ENCODE measurements at regions not wholly inside any gene's neighbourhood (a gene's known extent, or its start where the extent isn't known, plus 50 kb on each side); places are given as distances from the start of the nearest gene placed in this dataset.

DNA sequence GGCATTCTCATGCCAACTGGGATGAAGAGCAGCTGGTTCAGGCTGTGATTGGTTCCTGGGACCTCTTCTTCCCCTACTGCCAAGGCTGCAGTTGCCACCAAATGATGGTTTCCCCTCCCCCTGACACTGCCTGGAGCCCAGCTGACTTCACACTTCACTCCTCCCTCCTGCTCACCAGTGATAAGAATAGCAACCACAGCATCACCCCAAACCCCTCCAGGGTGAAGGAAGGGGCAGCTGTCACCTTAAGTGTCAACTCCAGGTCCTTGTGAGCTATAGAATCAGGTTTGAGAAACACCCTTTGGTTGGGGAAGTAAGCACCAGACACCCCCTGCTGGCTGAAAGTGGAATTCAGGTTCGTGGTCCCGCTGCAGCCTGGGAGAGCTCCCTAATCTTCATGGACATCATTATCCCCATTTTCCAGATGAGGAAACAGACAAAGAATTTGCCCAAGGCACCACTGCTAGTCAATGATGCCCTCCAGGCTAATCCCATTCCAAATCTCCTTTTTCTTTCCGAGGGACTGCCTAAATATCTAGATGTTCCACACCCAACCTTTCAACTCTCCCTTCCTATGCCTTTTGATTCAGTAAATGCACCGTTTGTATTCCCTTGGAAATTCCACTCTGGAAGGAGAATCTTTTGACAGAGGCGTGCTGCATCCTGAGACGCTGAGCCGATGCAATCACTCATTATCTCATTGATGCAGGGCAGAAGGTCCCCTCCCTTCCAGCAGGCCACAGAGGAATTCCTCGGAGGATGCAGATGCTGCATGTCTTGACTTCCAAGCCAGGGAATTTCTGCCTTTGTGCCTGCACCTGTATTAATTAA is 50.6 kb upstream of the UQCRFS1 start:
- DNase-seq (ENCODE audit: low read depth in 2 of 2) = peak; percentile 11 to 26

DNA sequence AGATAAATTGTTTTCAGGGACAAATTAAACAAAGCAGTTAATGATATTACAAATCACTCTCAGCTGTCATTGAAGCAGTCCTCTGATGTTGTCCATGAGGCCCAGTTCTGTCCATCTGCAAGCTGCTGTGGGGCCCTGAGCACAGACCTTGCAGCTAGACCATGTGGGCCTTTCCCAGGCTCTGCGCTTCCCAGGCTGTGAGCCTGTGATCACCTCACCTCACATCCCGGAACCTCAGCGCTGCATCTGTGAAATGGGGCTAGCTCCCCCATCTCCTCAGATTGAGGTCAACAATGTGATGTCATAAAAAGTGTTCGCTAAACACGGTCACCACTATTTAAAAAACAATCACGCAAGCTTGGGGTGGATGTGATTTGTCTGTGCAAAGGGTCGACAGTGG is 51.9 kb upstream of the UQCRFS1 start:
- no peak for DNase-seq (ENCODE audit: low read depth in 2 of 2)

DNA sequence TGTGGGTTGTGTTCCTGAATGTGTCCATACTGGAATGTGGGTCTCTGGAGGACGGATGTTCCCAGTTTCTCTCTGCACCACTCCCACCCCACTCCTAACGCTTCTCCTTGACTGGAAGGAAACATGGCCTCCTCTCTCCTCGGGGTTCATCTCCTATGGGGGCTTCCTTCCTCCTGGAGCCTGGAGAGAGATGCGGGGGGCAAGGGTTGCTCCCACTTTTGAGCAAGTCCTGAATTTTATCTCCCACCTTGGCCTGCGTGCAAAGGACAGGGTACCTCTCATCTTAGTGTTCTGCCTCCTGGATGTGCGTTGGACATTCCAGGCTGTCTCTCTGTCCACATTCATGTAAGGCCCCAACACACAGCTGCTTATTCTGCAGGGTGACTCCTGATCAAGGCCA is 52.5 kb upstream of the UQCRFS1 start:
- no peak for DNase-seq (ENCODE audit: low read depth in 2 of 2)

DNA sequence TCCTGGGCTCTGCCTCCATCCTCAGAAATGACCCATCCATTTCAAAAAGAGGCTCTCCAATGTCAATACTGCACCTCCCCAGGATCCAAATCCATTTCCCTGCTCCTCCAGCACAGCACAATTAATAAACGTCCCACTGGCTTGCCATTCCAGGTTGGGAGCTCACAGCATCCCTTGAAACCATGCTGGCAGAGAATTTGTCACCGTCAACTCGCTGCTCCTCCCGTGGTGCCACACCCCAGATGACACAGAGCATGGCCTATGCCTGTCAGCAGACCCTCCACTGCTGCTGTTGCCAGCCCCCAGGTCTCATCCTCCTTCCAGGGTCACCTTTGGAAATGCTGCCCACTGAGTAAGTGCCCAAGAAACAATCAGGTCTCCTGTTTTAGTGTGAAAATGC is 53.0 kb upstream of the UQCRFS1 start:
- no peak for DNase-seq (ENCODE audit: low read depth in 2 of 2)

DNA sequence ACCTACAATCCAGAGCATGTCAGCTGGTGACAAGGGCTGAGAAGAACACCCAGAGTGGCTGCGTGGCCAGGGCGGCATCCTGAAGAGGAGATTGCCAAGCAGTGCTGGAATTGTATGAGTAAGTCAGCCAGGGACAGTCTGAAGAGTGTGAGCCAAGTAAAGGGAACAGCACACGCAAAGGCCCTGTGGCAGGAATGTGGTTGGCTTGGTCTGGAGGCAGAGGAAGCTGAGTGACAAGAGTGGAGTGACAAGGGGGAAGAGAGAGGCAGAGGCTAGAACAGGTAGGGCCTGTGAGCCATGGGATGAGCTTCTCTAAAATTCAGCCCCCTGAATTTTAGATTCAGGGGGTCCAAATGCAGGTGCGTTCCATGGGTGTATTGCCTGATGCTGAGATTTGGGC is 53.7 kb upstream of the UQCRFS1 start:
- DNase-seq (ENCODE audit: low read depth in 2 of 2) = no peak

DNA sequence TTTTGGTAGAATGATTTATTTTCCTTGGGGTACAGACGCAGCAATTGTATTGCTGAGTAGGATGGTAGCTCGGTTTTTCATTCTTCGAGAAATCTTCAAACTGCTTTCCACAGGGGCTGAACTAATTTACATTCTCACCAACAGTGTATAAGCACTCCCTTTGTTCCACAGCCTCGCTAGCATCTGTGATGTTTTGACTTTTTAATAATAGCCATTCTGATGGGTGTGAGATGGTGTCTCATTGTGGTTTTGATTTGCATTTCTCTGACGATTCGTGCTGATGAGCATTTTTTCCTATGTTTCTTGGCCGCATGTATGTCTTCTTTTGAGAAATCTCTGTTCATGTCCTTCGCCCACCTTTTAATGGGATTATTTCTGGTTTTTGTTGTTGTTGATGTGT is 54.8 kb upstream of the UQCRFS1 start:
- DNase-seq (ENCODE audit: low read depth in 2 of 2) = no peak

DNA sequence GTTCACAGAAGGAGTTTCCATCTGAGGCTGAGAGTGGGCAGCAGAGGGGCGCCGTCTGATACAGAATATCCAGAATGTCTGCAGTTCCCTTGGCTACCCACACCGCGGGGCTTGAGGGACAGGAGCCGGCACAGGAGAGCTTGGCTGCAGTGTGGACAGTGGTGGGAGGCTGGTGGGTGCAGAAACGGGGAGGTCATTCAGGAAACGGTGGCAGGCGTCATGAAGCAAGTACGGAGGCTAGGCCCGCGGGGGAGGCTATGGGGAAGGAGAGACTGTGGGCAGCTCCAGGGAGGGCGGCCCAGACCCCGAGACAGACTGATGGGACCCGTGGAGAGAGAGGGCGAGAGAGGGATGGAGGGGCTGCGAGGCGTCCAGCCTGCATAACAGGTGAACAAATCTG is 55.2 kb upstream of the UQCRFS1 start:
- DNase-seq (ENCODE audit: low read depth in 2 of 2) = no peak

DNA sequence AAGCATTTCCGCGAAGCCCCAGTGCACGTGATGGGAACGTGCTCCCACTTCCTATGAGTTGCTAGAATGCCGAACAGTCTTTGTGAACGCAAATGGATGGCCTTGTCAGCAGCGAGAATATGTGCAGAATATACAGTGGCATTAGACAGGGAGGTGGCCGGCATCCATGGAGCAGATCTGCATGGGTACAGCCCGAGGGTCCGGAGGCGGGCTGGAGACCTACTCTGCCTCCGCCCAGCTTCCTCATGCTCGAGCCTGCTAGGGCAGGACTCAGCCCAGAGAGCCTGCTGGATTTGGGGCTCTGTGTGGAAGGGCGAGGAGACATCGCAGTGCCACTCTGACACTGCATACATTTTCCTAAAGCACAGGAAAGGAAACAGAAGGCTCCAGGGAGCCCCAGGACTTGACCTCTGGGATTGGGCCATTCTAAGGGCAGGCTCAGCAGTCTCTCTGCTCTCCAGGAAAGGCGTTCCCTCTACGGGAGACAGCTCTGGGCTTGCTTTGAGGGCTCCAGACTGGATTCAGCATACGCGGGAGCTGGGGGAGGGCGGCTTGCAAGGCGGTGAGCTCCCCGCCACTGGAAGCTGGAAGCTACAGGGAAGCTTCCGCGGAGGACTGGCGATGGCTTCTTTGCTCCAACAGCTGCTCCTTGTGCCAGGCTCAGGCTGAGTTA is 55.9 kb upstream of the UQCRFS1 start:
- no peak for DNase-seq (ENCODE audit: low read depth in 2 of 2)

DNA sequence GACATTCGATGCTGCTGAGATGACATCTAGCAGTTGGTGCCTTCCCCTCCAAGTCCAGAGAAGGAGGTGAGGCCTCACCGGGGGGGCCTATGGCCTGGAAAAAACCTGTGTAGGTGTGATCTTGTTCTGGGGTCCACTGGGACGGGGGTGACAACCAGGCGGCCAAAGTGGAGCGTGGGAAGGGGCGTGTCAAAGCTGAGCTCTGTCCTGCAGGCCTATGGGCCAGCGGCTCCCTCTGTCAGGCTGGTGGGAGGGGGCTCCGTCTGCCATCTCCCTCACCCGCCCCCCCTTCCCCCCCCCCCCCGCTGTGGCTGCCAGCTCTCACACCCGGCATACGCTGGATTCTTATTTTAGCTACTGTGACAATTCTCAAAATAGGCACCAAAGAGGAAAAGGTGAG is 56.7 kb upstream of the UQCRFS1 start:
- DNase-seq (ENCODE audit: low read depth in 2 of 2) = no peak

DNA sequence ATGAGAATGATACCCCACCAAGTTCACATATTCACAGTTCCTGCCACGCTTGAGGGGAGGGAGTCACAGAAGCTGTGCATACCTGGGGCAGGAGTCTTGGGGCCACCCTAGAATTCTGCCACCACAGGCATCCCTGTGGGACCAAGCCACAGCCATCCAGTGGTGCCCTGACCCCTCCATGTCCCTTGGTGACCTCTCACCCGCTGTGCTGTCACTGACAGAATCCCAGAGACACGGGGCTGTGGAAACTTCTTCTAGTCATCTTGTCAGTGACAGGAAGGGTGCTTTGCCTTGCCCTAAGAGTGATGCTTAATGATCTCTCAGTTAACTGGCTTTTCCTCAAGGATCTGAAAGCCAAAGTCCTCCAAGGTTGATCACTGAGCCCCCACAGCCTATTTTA is 58.4 kb upstream of the UQCRFS1 start:
- no peak for DNase-seq (ENCODE audit: low read depth in 2 of 2)

DNA sequence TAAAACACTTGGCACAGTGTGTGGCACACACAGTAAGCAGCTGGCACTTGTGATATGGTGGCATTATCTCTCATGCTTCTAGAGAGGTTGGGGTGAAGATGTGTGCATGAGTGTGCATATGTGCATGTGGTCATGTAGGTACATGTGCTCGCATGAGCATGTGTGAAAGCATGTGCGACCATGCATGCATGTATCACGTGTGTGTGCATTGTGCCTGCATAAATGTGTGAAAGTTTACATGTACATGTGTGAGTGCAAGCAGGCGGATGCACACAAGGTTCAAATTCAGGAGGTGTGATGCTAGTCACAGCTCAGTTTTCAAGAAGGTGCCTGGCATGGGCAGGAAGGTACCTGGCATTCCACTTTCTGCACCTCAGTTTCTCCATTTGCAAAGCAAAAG is 59.0 kb upstream of the UQCRFS1 start:
- no peak for DNase-seq (ENCODE audit: low read depth in 2 of 2)

DNA sequence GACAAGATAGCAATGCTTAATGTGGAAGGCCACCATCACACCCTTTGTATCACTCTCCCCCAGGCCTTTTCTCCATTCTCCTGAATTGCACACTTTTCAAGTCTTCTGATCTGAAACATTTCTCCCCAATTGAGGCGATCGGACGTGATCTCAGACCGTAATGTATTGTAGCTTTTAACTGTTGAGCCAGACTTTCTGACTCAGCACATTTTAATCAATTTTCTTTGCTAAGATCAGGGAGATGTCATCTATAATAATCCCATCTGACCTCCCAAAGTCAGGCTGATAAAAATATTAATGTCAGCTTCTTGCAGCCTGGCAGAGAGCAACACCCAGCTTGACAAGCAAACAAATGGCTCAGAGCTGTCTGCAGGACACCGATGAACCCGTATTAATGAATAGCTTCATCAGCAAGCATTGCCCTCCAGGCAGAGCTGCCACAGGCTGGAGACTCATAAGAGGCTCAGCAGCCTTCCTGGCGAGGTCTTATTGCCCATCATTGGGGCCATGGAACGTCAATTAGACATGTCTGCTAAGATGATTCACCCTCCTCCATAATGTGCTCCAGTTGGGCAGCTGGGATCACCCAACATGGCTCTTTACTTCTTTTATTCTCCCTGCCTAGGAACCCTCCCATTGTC is 60.2 kb upstream of the UQCRFS1 start:
- DNase-seq (ENCODE audit: low read depth in 2 of 2) = no peak

DNA sequence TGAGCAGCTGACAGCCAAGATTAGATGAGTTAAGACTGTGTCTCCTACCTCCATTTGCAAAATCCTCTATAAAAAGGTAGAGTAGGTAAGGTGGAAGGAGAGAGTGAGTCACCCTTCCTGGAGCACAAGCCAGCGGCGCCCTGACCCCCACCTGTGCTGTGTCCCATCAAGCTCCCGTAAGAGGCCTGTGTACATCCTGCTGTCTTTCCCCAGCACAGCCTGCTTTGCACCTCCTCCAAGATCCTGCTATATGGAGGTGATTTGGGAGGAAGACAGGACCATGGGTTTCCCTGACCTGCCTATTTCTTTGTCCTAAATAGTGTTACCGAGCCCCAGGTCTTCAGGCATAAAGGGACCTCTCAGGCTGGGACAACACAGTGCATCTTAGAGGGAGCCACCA is 62.3 kb upstream of the UQCRFS1 start:
- DNase-seq (ENCODE audit: low read depth in 2 of 2) = no peak

DNA sequence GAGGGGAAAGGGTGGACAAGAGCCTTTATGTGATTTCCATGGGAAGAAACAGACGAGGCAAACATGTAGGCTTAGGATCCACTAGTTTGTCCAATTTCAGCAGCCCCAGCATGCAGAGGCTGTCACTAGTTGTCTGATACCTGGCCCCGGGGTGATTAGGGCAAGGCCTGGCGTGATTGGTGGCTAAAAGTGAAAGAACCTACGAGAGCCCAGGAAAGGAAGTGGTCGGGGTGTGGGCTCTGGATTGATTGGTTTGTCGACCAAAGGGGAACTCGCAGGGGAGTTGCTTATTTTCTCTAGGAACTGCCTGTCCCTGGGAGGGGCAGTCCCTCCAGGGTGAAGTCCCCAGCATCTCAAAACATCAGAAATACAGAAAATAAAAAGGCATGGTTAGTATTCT is 64.2 kb upstream of the UQCRFS1 start:
- peak; percentile 23 to 30 for DNase-seq (ENCODE audit: low read depth in 2 of 2)

DNA sequence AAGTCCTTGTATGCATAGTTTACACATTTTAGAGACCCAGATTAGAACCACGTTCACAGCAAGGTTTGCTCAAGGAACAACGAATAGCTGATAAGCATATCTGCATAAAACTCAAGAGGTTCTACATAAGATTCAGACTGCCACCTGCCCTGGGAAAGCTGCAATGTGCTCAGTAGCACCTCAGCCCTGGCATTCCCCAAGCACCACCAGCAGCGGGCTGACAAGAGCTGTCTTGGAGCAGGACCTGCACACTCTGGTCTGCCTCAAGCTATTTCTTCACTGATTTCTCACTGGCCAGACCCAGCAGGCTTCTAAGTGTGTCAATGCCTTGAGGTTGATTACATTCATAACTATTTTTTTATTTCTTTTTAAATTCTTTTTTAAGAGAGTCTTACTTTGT is 65.8 kb upstream of the UQCRFS1 start:
- no peak for DNase-seq (ENCODE audit: low read depth in 2 of 2)

DNA sequence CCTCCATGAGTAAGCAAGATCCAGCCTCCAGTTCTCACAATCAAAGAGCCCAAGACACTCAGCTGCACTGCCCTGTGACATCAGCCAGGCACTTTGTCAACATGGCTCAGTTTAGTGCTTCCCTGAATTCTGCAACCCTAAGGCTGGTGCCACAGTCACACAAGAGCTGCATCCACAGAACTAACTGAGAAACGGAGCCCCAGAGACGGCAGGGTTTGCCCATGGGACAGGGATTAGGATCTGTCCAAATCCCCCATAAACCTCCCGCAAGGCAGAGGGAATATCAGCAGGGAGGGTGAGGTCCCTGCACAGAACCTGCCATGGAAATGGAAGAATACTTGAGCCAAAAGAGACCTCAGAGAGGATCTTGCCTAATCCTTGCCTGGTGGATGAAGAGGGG is 70.4 kb upstream of the UQCRFS1 start:
- no peak for DNase-seq (ENCODE audit: low read depth in 2 of 2)

DNA sequence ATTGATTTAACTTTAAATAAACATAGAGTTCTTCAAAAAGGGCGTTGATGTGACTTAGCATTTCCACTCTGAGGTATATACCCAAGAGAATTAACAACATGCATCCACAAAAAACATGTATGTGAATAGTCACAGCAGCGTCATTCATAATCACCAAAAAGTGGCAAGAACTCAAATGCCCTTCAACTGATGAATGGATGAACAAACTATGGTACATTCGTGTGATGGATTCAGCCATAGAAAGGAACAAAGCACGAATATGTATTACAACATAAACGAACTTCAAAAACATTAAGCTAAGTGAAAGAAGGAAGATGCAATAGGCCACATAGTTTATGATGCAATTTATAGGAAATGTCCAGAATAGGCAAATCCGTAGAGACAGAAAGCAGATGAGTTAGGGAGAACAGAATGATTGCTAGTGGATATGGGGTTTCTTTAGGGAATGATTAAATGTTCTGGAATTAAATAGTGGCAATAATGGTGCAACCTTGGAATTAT is 72.3 kb upstream of the UQCRFS1 start:
- no peak for DNase-seq (ENCODE audit: low read depth in 2 of 2)

DNA sequence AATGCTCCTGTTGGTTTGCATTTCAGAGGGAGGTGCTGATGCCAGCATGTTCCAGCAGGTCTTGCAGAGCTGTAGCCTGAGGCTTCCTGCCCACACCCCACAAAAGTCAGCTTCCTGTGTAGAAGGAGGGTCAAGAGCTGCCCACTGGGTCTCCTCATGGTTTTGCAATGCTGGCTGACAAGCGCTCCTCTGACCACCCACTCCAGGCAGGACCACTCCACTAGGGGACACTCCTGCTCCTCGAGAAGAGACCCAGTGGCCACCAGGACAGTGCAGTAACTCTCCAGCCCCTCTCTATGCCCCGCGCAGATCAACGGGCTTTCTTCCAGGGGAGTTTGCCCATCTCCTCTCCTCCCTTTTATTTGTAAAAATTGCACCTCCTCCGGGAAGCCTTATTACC is 72.9 kb upstream of the UQCRFS1 start:
- no peak for DNase-seq (ENCODE audit: low read depth in 2 of 2)

DNA sequence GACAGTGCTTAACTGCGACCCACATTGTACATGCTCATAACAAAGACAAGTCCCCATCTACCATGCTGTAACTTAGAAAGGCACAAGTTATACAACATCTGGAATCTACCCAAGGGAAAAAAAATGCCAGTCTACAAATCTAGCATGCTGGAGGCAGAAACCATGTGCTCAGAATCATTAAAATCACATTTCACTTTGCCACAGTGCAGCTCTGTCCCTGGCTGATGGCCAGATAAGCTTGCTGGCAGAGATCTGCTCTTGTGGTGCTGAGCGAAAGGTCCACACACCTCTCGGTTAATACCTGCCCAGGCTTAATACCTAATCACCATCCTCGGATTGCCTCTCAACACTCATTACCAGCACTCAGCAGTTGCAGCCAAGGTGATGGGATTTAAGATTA is 74.1 kb upstream of the UQCRFS1 start:
- DNase-seq (ENCODE audit: low read depth in 2 of 2) = no peak

DNA sequence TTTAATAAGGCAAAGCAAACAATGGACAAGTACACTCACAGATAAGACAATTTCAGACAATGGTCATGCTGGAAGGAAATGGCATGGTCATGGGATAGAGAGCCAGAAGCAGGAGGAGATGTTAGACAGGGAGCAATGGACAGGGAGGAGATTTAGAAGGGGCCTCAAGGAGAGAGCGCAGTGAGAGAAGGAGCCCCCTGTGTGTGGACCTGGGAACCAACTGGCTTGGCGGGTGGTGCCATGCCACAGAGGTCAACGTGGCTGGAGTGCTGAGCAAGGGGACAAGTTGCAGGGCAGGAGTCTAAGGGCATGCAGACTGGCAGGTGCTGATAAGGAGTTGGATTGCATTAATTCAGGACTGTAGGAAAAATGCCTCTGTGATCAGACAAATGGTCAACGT is 75.3 kb upstream of the UQCRFS1 start:
- DNase-seq (ENCODE audit: low read depth in 2 of 2) = no peak

DNA sequence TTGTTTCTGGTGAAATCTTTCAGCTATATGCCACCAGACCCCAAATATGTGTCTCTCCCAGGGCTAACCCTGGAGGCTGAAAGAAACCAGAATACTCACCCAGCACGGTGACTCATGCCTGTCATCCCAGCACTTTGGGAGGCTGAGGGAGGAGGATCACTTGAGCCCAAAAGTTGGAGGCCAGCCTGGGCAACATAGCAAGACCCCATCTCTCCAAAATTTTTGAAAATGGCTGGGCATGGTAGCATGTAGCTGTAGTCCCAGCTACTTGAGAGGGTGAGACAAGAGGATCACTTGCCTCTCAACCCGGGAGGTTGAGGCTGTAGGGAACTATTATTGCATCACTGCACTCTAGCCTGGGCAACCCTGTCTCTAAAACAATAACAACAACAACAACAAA is 76.1 kb upstream of the UQCRFS1 start:
- DNase-seq (ENCODE audit: low read depth in 2 of 2) = no peak

DNA sequence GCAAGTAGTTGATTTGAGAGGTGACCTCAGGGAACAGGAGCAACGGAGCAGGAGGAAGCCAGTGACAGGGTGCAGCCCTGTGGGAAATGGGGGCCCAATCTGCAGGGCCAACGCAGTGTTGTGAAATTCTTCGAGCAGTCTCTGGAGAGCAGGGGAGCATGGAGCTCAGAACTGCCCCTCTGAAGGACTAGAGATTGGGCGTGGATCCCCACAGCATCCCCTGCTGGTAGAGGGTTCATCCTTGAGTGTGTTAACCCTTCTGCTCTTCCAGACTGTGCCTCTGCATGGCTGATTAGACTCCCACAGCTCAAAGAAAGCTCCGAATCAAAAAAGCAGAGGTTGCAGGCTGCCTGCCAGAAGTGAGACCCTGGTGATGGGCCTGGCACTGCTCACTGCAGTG is 77.9 kb upstream of the UQCRFS1 start:
- no peak for DNase-seq (ENCODE audit: low read depth in 2 of 2)

DNA sequence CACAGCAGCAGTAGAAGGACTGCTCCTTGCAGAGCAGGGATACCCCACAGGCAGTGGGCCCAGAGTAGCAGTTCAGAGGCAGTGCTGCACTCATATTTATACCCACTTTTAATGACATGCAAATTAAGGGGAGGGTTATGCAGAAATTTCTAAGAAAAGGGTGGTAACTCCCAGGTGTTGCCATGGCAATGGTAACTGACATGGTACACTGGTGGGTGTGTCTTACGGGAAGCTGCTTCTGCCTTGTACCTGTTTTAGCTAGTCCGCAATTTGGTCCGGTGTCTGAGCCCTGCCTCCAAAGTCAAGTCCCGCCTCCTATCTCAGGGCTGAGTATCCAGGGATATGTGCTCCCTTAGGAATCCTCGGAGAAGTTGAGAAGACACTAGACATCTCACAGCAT is 79.2 kb upstream of the UQCRFS1 start:
- DNase-seq (ENCODE audit: low read depth in 2 of 2) = no peak
